ENCODE measurements at regions not wholly inside any gene's neighbourhood (a gene's known extent, or its start where the extent isn't known, plus 50 kb on each side); places are given as distances from the start of the nearest gene placed in this dataset.

DNA sequence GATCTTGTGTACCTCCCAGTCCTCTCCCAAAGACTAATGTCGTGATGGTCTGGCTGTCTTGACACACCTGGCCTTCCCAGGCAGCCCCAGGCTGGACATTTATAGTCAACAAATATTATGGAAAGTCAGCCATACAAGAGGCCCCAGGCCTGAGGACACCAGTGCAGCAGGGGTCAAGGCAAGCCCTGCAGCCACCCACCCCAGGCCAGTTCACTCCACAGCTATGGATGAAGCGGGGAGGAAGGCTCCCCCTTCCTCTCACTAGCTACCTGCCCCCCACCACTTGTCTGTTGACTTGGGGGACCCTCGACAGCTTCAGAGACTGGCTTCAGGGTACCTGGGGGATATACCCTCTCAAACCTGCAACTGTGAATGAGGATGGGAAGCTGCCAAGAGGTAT is 132.1 kb downstream of the MRPL14 start:
- Histone ChIP-seq H3K27me3 (peaks cover 60% of the 10 kb centered on the region), H3K4me3 (ENCODE audit: low read depth in 1 of 2, low read length in 1 of 2) (no peak overlapping the region), H3K9me3 (no peaks in the 10 kb centered on the region), H3K4me1 (ENCODE audit: control insufficient read depth in 1 of 2, insufficient read depth in 1 of 2, low read depth in 1 of 2, low read length in 1 of 2) (no peaks in the 10 kb centered on the region), H3K36me3 (no peaks in the 10 kb centered on the region), H3K27ac (no peak overlapping the region)
- TF ChIP-seq, protein P1, sequence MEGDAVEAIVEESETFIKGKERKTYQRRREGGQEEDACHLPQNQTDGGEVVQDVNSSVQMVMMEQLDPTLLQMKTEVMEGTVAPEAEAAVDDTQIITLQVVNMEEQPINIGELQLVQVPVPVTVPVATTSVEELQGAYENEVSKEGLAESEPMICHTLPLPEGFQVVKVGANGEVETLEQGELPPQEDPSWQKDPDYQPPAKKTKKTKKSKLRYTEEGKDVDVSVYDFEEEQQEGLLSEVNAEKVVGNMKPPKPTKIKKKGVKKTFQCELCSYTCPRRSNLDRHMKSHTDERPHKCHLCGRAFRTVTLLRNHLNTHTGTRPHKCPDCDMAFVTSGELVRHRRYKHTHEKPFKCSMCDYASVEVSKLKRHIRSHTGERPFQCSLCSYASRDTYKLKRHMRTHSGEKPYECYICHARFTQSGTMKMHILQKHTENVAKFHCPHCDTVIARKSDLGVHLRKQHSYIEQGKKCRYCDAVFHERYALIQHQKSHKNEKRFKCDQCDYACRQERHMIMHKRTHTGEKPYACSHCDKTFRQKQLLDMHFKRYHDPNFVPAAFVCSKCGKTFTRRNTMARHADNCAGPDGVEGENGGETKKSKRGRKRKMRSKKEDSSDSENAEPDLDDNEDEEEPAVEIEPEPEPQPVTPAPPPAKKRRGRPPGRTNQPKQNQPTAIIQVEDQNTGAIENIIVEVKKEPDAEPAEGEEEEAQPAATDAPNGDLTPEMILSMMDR (IDR thresholded peaks at IDR 0.05) = no peak

DNA sequence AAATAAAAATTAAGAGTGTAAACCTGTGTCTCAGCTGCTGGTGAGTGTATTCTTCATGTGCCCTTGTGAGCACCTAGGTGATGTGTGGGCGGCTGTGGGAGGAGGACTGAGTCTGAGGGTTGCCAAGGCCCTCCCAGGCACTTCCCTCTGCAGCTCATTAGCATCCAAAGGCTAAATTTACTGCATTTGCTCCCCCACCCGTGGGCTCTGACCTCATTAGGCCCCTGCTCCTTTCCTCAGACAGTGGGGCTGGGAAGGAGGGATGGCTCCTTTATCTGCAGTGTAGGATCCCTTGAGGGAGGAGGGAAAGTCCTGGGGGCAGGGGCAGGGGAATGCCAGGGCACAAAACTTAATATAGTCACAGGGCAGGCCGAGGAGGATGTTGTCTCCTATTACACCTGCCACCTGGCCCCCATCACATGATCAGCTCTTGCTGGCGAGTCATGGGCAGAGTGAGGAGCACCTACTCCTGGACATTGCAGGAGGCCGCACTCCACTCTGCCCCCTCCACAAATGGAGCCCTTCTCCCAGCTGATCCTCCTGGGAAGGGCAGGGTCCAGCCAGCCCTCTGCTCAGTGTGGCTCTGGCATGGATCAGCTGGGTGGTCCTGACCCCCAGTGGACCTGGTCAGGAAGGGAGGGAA is 133.2 kb downstream of the MRPL14 start:
- TF ChIP-seq, protein P1 (IDR thresholded peaks at IDR 0.05) = no peak
- no peak overlapping the region for H3K27ac ChIP-seq
- no peaks in the 10 kb centered on the region for H3K4me1 ChIP-seq (ENCODE audit: control insufficient read depth in 1 of 2, insufficient read depth in 1 of 2, low read depth in 1 of 2, low read length in 1 of 2)
- H3K4me3 ChIP-seq (ENCODE audit: low read depth in 1 of 2, low read length in 1 of 2) = no peak overlapping the region
- peaks cover 49% of the 10 kb centered on the region for H3K27me3 ChIP-seq
- no peaks in the 10 kb centered on the region for H3K36me3 ChIP-seq
- H3K9me3 ChIP-seq = no peaks in the 10 kb centered on the region

DNA sequence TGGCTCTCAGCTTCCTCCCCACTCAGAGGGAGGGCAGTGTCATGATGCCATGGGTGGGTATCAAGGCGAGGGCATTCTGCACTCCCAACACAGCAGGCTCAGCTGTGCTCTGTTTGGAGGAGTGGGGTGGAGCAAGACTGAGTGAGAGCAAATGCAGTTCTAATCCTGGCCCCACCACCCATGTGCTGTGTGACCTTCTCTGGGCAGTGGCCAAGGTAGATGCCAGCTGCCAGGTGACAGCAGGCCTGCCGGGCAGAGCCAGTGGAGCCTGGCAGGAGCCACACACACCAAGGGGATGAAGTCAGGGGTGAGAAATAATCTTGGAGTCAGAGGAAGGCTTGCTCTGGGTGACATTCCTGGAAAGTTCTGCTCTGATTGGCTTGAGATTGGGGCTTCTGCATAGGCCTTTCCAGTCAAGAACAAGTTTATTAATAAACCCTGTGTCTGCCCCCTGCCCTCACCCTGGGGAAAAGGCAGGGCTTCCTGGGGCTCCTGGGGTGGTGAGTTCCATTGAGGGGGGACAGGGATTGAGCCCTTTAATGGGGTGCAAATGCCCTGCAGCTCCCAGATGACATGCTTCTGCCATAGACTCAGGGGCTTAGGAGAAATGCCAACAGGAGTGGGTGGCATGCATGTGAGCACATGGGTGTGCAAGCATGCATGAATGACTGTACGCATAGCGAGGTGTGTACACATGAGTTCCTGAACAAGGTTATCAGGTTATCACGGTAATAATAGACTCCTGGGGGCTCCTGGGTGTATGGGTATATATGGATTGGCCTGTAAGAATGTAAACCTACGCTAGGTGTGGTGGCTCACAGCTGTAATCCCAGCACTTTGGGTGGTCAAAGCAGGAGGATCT is 134.2 kb downstream of the MRPL14 start:
- H3K4me3 ChIP-seq (ENCODE audit: low read depth in 1 of 2, low read length in 1 of 2) = no peak overlapping the region
- H3K36me3 ChIP-seq = no peaks in the 10 kb centered on the region
- H3K27ac ChIP-seq = no peak overlapping the region
- no peaks in the 10 kb centered on the region for H3K9me3 ChIP-seq
- TF ChIP-seq, protein P1 (IDR thresholded peaks at IDR 0.05) = no peak
- peaks cover 39% of the 10 kb centered on the region for H3K27me3 ChIP-seq
- H3K4me1 ChIP-seq (ENCODE audit: control insufficient read depth in 1 of 2, insufficient read depth in 1 of 2, low read depth in 1 of 2, low read length in 1 of 2) = no peaks in the 10 kb centered on the region

DNA sequence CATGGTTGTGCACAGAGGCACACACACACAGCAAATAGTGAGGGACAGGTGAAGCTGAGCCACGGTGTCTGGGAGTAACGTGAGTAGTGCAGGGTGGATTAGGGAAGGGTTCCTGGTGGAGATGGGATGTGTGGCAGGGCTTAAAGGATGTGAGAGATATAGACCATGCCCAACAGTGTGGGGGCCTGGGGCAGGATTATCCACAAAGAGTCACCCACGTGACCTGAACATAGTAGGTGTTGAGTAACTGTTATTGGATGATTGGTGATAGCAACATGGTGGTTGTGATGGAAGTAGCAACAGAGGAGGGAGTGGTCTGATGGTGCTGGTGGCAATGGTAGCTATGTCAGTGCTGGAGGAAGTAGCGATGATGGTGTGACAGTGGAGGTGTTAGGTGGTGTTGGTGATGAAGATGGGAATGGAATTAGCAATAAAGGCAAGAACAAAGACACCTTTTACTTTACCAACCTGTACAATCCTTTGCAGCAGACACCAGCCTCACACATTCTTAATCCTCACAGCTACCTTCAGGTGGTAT is 135.1 kb downstream of the MRPL14 start:
- Histone ChIP-seq H3K36me3 (no peaks in the 10 kb centered on the region), H3K4me3 (ENCODE audit: low read depth in 1 of 2, low read length in 1 of 2) (no peak overlapping the region), H3K27me3 (peaks cover 35% of the 10 kb centered on the region), H3K27ac (no peak overlapping the region), H3K4me1 (ENCODE audit: control insufficient read depth in 1 of 2, insufficient read depth in 1 of 2, low read depth in 1 of 2, low read length in 1 of 2) (no peaks in the 10 kb centered on the region), H3K9me3 (no peaks in the 10 kb centered on the region)
- TF ChIP-seq, protein P1 (IDR thresholded peaks at IDR 0.05) = no peak

DNA sequence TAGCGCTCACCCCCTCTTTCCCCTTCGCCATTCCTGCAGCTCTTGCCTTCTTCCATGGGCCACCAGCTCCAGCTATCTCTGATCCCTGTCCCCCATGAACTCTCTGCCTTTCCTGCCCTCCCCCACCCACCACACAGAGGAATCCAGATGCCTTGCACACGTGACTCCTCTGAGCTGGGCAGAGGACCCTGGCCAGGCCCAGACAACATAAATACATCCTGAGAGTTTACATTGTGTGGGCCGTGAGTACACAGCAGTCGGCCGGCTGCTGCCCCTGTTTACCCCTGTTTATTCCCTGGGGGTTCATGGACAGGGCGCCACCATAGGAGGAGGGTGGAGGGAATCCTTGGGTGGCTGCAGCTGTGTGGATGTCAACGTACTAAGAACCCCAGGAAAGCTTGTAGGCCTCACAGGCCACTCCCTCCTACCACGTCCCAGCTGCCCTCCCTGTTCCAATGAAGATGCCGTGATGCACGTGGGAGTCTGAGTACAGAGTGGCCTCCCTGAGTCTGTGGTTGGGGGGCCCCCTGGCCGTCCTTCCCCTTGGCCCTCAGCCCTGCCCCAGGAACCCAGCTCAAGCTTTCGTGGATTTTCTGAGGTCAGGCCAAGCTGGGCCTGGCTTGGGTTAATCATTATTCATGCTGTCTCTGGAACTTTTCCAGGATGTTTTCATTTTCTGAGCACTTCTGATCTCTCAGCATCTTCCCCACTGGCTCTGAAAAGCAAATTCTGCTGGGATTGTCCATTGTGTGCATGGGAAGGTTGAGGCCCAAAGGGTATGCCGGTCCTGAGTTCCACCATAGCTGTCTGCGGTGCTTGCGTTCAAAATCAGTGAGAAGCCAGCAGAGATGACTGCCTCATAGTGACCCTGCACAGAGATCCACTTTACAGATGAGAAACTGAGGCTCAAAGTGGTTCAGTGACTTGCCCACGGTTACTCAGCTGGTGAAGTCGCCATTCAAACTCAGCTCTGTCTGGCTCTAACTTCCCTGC is 136.3 kb downstream of the MRPL14 start:
- Histone ChIP-seq H3K9me3 (no peaks in the 10 kb centered on the region), H3K36me3 (no peaks in the 10 kb centered on the region), H3K27me3 (peaks cover 41% of the 10 kb centered on the region), H3K4me1 (ENCODE audit: control insufficient read depth in 1 of 2, insufficient read depth in 1 of 2, low read depth in 1 of 2, low read length in 1 of 2) (no peaks in the 10 kb centered on the region), H3K4me3 (ENCODE audit: low read depth in 1 of 2, low read length in 1 of 2) (no peak overlapping the region), H3K27ac (no peak overlapping the region)
- TF ChIP-seq, protein P1 (IDR thresholded peaks at IDR 0.05) = no peak

Data from neutrophil (primary cell).